ENCODE measurements at regions not wholly inside any gene's neighbourhood (a gene's known extent, or its start where the extent isn't known, plus 50 kb on each side); places are given as distances from the start of the nearest gene placed in this dataset.

GRCh38 chr2:23012499-23012898 lies 372.5 kb upstream of the KLHL29 start:
- TF ChIP-seq EZH2 (IDR thresholded peaks at IDR 0.05) (no peak), FOXP2 (optimal IDR thresholded peaks at IDR 0.05; ENCODE audit: control extremely low read depth, extremely low read length, insufficient read depth) (no peak), POLR2AphosphoS5 (IDR thresholded peaks at IDR 0.05; ENCODE audit: borderline replicate concordance, low read depth, low read length) (no peak)
- no peak for DNase-seq (ENCODE audit: low read depth, low spot score)
- Histone ChIP-seq H3K9ac (ENCODE audit: insufficient read length) (no peak overlapping the region), H3K9me3 (ENCODE audit: low read depth, low read length) (no peaks in the 10 kb centered on the region), H3K4me3 (no peak overlapping the region), H3K27ac (no peak overlapping the region), H3K36me3 (ENCODE audit: insufficient read depth, low read length) (no peaks in the 10 kb centered on the region)

DNA sequence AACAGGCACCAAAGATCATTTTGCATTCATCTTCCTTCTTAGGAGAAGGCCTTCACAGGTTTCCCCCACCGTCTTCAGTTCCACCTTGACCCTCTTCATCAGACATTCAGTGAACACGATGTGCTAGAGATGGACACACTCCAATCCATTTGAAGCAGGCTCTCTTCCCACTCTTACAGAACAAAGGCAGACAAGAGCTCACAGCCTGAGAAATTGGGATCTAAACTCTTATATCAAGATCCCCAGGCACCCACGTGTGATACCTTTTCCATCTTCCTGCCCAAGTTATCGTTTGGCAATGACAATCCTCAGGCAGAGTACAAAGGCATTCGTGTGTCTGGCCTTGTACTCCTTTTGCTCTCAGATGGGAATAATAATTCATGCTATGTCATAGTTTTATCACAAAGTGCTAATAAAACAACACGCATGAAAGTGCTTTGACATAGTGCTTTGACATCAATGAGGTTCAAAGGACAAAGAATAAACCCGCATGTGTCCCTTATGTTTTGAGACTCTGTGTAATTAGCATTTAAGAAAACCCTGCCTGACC lies 369.3 kb upstream of the KLHL29 start:
- TF ChIP-seq FOXP2 (optimal IDR thresholded peaks at IDR 0.05; ENCODE audit: control extremely low read depth, extremely low read length, insufficient read depth) (no peak), POLR2AphosphoS5 (IDR thresholded peaks at IDR 0.05; ENCODE audit: borderline replicate concordance, low read depth, low read length) (no peak), EZH2 (IDR thresholded peaks at IDR 0.05) (no peak)
- H3K27ac ChIP-seq = no peak overlapping the region

DNA sequence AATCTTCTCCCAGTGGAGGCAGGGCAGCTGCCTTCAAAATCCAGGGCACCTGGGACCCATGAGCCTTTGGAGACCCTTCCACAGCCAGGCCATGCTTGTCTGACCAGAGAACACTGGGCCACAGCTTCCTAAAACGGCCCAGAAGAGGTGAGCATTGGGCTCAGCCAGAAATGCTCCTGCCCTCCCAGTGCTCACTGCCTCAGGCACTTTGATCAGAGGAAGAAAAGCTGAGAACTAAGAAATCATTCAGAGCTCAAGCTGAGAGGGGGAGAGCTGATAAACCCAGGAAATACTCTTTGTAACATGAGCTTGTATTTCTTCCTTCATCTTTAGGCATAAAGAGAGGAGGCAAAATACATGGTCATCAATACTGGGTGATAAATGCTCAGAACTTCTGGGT lies 365.5 kb upstream of the KLHL29 start:
- no peak for DNase-seq (ENCODE audit: low read depth, low spot score)
- no peak overlapping the region for H3K9ac ChIP-seq (ENCODE audit: insufficient read length)
- TF ChIP-seq FOXP2 (optimal IDR thresholded peaks at IDR 0.05; ENCODE audit: control extremely low read depth, extremely low read length, insufficient read depth) = no peak
- TF ChIP-seq EZH2 (IDR thresholded peaks at IDR 0.05) = no peak
- TF ChIP-seq POLR2AphosphoS5 (IDR thresholded peaks at IDR 0.05; ENCODE audit: borderline replicate concordance, low read depth, low read length) = no peak
- no peak overlapping the region for H3K27ac ChIP-seq
- no peaks in the 10 kb centered on the region for H3K9me3 ChIP-seq (ENCODE audit: low read depth, low read length)
- no peak overlapping the region for H3K4me3 ChIP-seq
- H3K36me3 ChIP-seq (ENCODE audit: insufficient read depth, low read length) = no peaks in the 10 kb centered on the region

More for the DNA sequence above, 369.3 kb upstream of the KLHL29 start:
- Histone ChIP-seq H3K4me3 (no peak overlapping the region), H3K9ac (ENCODE audit: insufficient read length) (no peak overlapping the region), H3K36me3 (ENCODE audit: insufficient read depth, low read length) (no peaks in the 10 kb centered on the region), H3K9me3 (ENCODE audit: low read depth, low read length) (no peaks in the 10 kb centered on the region)
- no peak for DNase-seq (ENCODE audit: low read depth, low spot score)

GRCh38 chr2:23020659-23021058 lies 364.3 kb upstream of the KLHL29 start:
- no peak overlapping the region for H3K9ac ChIP-seq (ENCODE audit: insufficient read length)
- no peak for DNase-seq (ENCODE audit: low read depth, low spot score)
- no peak overlapping the region for H3K4me3 ChIP-seq
- H3K9me3 ChIP-seq (ENCODE audit: low read depth, low read length) = no peaks in the 10 kb centered on the region
- TF ChIP-seq EZH2 (IDR thresholded peaks at IDR 0.05) = no peak
- no peak for TF ChIP-seq FOXP2 (optimal IDR thresholded peaks at IDR 0.05; ENCODE audit: control extremely low read depth, extremely low read length, insufficient read depth)
- no peak for TF ChIP-seq POLR2AphosphoS5 (IDR thresholded peaks at IDR 0.05; ENCODE audit: borderline replicate concordance, low read depth, low read length)
- H3K36me3 ChIP-seq (ENCODE audit: insufficient read depth, low read length) = no peaks in the 10 kb centered on the region
- H3K27ac ChIP-seq = no peak overlapping the region

DNA sequence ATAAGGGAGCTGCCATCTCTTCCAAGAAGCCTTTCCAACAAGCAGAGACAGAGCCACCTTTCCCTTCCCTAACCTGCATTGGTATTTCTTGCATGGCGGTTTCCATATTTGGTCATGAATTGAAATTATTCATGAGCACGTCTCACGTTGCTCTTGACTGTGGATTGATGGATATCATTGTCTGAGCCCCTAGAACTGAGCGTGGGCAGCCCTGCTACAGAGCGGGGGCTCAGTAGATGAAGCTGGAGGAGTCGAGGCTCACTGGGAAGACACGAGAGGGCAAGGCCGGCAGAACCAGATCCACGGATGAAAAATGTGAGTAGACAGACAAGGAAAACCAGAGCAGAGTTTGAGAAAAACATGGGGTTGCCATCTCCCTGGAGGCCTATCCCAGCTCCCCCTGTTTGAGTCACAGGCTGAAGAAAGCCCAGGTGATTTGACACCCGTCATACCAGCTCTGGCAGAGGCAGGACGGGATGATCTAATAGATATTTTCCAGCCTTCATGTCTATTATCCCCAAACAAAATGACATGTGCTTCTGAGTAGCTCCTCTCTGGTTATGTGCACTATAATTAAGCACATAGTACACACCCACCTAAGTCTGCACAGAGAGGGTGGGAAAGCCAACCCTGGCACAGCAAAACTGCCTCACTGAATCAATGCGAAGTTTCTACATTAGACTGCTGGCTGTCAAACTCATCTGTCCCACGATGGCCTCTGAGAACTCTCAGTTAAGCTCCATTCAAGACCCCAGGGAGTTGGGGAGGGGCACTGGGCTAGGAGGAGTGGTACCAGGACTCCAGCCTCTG lies 363.5 kb upstream of the KLHL29 start:
- no peak for TF ChIP-seq POLR2AphosphoS5 (IDR thresholded peaks at IDR 0.05; ENCODE audit: borderline replicate concordance, low read depth, low read length)
- TF ChIP-seq EZH2 (IDR thresholded peaks at IDR 0.05) = no peak
- no peak for TF ChIP-seq FOXP2 (optimal IDR thresholded peaks at IDR 0.05; ENCODE audit: control extremely low read depth, extremely low read length, insufficient read depth)
- Histone ChIP-seq H3K36me3 (ENCODE audit: insufficient read depth, low read length) (no peaks in the 10 kb centered on the region), H3K9me3 (ENCODE audit: low read depth, low read length) (no peaks in the 10 kb centered on the region), H3K9ac (ENCODE audit: insufficient read length) (no peak overlapping the region), H3K27ac (no peak overlapping the region), H3K4me3 (no peak overlapping the region)
- no peak for DNase-seq (ENCODE audit: low read depth, low spot score)

DNA sequence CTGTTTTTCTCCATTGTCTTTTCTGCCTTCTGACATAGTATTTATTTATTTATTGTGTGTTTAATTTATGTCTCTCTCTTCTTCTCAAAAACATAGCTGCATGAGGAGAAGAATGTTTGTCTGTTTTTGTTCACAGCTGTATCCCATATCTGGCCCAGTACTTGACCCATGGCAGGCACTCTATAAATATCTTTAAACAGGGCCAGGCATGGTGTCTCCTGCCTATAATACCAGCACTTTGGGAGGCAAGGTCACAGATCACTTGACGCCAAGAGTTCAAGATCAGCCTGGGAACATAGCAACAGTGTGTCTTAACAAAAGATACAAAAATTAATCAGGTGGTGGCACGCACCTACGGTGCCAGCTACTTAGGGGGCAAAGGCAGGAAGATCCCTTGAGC lies 361.3 kb upstream of the KLHL29 start:
- no peak overlapping the region for H3K4me3 ChIP-seq
- no peak overlapping the region for H3K9ac ChIP-seq (ENCODE audit: insufficient read length)
- TF ChIP-seq POLR2AphosphoS5 (IDR thresholded peaks at IDR 0.05; ENCODE audit: borderline replicate concordance, low read depth, low read length) (no peak), EZH2 (IDR thresholded peaks at IDR 0.05) (no peak), FOXP2 (optimal IDR thresholded peaks at IDR 0.05; ENCODE audit: control extremely low read depth, extremely low read length, insufficient read depth) (no peak)
- no peaks in the 10 kb centered on the region for H3K9me3 ChIP-seq (ENCODE audit: low read depth, low read length)
- no peaks in the 10 kb centered on the region for H3K36me3 ChIP-seq (ENCODE audit: insufficient read depth, low read length)
- no peak for DNase-seq (ENCODE audit: low read depth, low spot score)
- no peak overlapping the region for H3K27ac ChIP-seq

- H3K4me3 ChIP-seq = no peak overlapping the region
- no peak for DNase-seq (ENCODE audit: low read depth, low spot score)
- no peak overlapping the region for H3K27ac ChIP-seq
- no peak overlapping the region for H3K9ac ChIP-seq (ENCODE audit: insufficient read length)
- H3K9me3 ChIP-seq (ENCODE audit: low read depth, low read length) = no peaks in the 10 kb centered on the region
- TF ChIP-seq EZH2 (IDR thresholded peaks at IDR 0.05) = no peak
- no peak for TF ChIP-seq FOXP2 (optimal IDR thresholded peaks at IDR 0.05; ENCODE audit: control extremely low read depth, extremely low read length, insufficient read depth)
- no peak for TF ChIP-seq POLR2AphosphoS5 (IDR thresholded peaks at IDR 0.05; ENCODE audit: borderline replicate concordance, low read depth, low read length)
- no peaks in the 10 kb centered on the region for H3K36me3 ChIP-seq (ENCODE audit: insufficient read depth, low read length)
These were observed 358.3 kb upstream of the KLHL29 start for GRCh38 chr2:23026671-23027070.

- Histone ChIP-seq H3K27ac (no peak overlapping the region), H3K9me3 (ENCODE audit: low read depth, low read length) (no peaks in the 10 kb centered on the region)
These were observed 357.6 kb upstream of the KLHL29 start for GRCh38 chr2:23027396-23027795.

More at GRCh38 chr2:23027396-23027795, 357.6 kb upstream of the KLHL29 start:
- no peak for TF ChIP-seq POLR2AphosphoS5 (IDR thresholded peaks at IDR 0.05; ENCODE audit: borderline replicate concordance, low read depth, low read length)
- TF ChIP-seq EZH2 (IDR thresholded peaks at IDR 0.05) = no peak
- TF ChIP-seq FOXP2 (optimal IDR thresholded peaks at IDR 0.05; ENCODE audit: control extremely low read depth, extremely low read length, insufficient read depth) = no peak
- Histone ChIP-seq H3K9ac (ENCODE audit: insufficient read length) (no peak overlapping the region), H3K4me3 (no peak overlapping the region), H3K36me3 (ENCODE audit: insufficient read depth, low read length) (no peaks in the 10 kb centered on the region)
- no peak for DNase-seq (ENCODE audit: low read depth, low spot score)

Measured in SK-N-MC (cell line).